ENCODE measurements at regions not wholly inside any gene's neighbourhood (a gene's known extent, or its start where the extent isn't known, plus 50 kb on each side); places are given as distances from the start of the nearest gene placed in this dataset.

DNA sequence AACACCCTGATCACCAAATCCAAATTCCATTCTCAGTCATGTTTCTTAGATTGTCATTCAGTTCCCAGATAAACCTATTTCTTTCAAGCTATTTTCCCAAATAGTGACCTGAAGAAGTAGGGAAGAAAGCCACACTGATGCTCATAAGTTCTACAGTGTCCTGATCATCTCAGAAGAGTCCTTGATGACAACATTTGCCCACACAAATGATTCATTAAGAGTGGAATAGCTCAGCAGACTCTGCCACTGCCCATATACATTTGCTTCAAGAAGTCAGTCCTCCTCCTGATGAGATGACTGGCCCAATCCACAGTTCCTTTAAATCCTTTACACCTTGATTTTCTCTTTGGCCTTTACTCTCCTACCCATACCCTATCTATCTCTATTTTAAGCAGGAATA is 283.7 kb upstream of the NR4A3 start:
- no peak overlapping the region for H2BK12ac ChIP-seq (ENCODE audit: low read depth, low read length)
- FAIRE-seq (no peak), DNase-seq (ENCODE audit: low read depth in 1 of 2, low spot score in 2 of 2) (no peak)
- no peaks in the 10 kb centered on the region for H3K79me1 ChIP-seq (ENCODE audit: low read depth, low read length)
- no peaks in the 10 kb centered on the region for H3K9me3 ChIP-seq (ENCODE audit: insufficient read depth in 2 of 2, low read depth in 1 of 2, low read length in 1 of 2)
- H2BK120ac ChIP-seq (replicated peaks; ENCODE audit: low read depth, low read length) = no peak overlapping the region
- H3K23ac ChIP-seq (ENCODE audit: insufficient read length) = no peak overlapping the region
- no peak overlapping the region for H3K14ac ChIP-seq (ENCODE audit: insufficient read length)
- H2AK5ac ChIP-seq (ENCODE audit: low read depth, low read length) = no peak overlapping the region
- H3K18ac ChIP-seq (ENCODE audit: extremely low read depth, low read length) = no peak overlapping the region
- no peaks in the 10 kb centered on the region for H3K23me2 ChIP-seq (ENCODE audit: low read depth, low read length)
- no peak overlapping the region for H2BK15ac ChIP-seq (ENCODE audit: low read length)
- H3K9ac ChIP-seq (replicated peaks in 1 of 4; ENCODE audit: extremely low read depth in 1 of 4, low read depth in 3 of 4, low read length in 3 of 4) = no peak overlapping the region
- no peak overlapping the region for H4K91ac ChIP-seq (replicated peaks; ENCODE audit: insufficient read length, low read length)
- no peaks in the 10 kb centered on the region; a peak in 1 of 8 replicates for H3K36me3 ChIP-seq (ENCODE audit: control insufficient read depth in 2 of 4, insufficient read depth in 4 of 4, low read length in 3 of 4)
- no peaks in the 10 kb centered on the region for H3K4me1 ChIP-seq (replicated peaks in 1 of 4; ENCODE audit: control insufficient read depth in 3 of 4, insufficient read depth in 4 of 4, low read length in 3 of 4)
- POLR2A ChIA-PET (ENCODE audit: partially characterized antibody) = no interaction called here
- H2AFZ ChIP-seq (ENCODE audit: low read length) = no peak overlapping the region
- H4K5ac ChIP-seq (ENCODE audit: insufficient read length, low read depth, low read length) = no peak overlapping the region
- no peak overlapping the region for H3K27ac ChIP-seq (ENCODE audit: low read depth, low read length)
- TF ChIP-seq CBX5 (IDR thresholded peaks at IDR 0.05; ENCODE audit: low read depth, low read length) = no peak
- TF ChIP-seq SIN3A (conservative IDR thresholded peaks at IDR 0.05 in 1 of 2, IDR thresholded peaks at IDR 0.05 in 1 of 2; ENCODE audit: low read depth in 1 of 2, low read length in 2 of 2) = no peak
- TF ChIP-seq KDM5A (IDR thresholded peaks at IDR 0.05; ENCODE audit: low read length) = no peak
- no peaks in the 10 kb centered on the region; a peak in 1 of 7 replicates for H3K27me3 ChIP-seq (replicated peaks in 1 of 4; ENCODE audit: control insufficient read depth in 3 of 4, extremely low read depth in 1 of 4, insufficient read depth in 3 of 4, low read length in 3 of 4)
- CTCF ChIA-PET (ENCODE audit: partially characterized antibody) = no interaction called here
- no peaks in the 10 kb centered on the region for H4K20me1 ChIP-seq (replicated peaks in 1 of 2; ENCODE audit: control insufficient read depth in 1 of 2, insufficient read depth in 2 of 2, low read length in 2 of 2)
- H4K8ac ChIP-seq (ENCODE audit: extremely low read depth, insufficient read depth, low read length) = no peak overlapping the region
- H3K4me3 ChIP-seq (ENCODE audit: extremely low read depth in 1 of 4, insufficient read depth in 2 of 4, low read depth in 3 of 4, low read length in 4 of 4) = no peak overlapping the region
- no peaks in the 10 kb centered on the region for H3K79me2 ChIP-seq (ENCODE audit: control insufficient read depth in 1 of 2, insufficient read depth in 2 of 2, low read length in 2 of 2)
- no peak overlapping the region for H2BK5ac ChIP-seq (ENCODE audit: low read depth, low read length)
- no peak overlapping the region for H3K4me2 ChIP-seq (ENCODE audit: insufficient read depth in 1 of 2, low read depth in 2 of 2, low read length in 2 of 2)
- H3K56ac ChIP-seq (replicated peaks; ENCODE audit: insufficient read length, low read depth, low read length) = no peak overlapping the region
- no peak overlapping the region for H3K4ac ChIP-seq (replicated peaks; ENCODE audit: insufficient read length, low read depth, low read length)
- no peak overlapping the region for H2BK20ac ChIP-seq (ENCODE audit: low read length)
